Osteocyte (in vitro differentiated cells): ENCODE measurements at regions not wholly inside any gene's neighbourhood (a gene's known extent, or its start where the extent isn't known, plus 50 kb on each side); places are given as distances from the start of the nearest gene placed in this dataset.

Source experiments
- DNase-seq: peaks from one replicate; pipeline ENCODE4 v3.0.0; 2021; ENCODE audit warnings: mixed read lengths; ENCODE audit not compliant: unreplicated experiment; ENCODE audit errors: extremely low spot score
- H3K27ac Mint-ChIP-seq: one replicate; pipeline ENCODE4 v1.8.0; 2021; ENCODE audit warnings: mild to moderate bottlenecking, mixed read lengths; ENCODE audit not compliant: unreplicated experiment
- H3K27me3 Mint-ChIP-seq: one replicate; pipeline ENCODE4 v1.8.0; 2021; ENCODE audit warnings: mixed read lengths; ENCODE audit not compliant: unreplicated experiment
- H3K36me3 Mint-ChIP-seq: one replicate; pipeline ENCODE4 v1.8.0; 2021; ENCODE audit warnings: mixed read lengths; ENCODE audit not compliant: unreplicated experiment
- H3K4me1 Mint-ChIP-seq: one replicate; pipeline ENCODE4 v1.8.0; 2021; ENCODE audit warnings: mixed read lengths; ENCODE audit not compliant: unreplicated experiment
- H3K4me3 Mint-ChIP-seq: one replicate; pipeline ENCODE4 v1.8.0; 2021; ENCODE audit warnings: mild to moderate bottlenecking, moderate library complexity, mixed read lengths; ENCODE audit not compliant: unreplicated experiment
- H3K9me3 Mint-ChIP-seq: one replicate; pipeline ENCODE4 v1.8.0; 2021; ENCODE audit warnings: mixed read lengths; ENCODE audit not compliant: unreplicated experiment
- TF ChIP-seq, protein P1 (sequence below): fragments of 200-600 bp; sonication (generic); IDR thresholded peaks from 2 replicates; pipeline ENCODE4 v1.5.0; 2021; ENCODE audit warnings: antibody characterized with exemption, mild to moderate bottlenecking, moderate library complexity

DNA sequence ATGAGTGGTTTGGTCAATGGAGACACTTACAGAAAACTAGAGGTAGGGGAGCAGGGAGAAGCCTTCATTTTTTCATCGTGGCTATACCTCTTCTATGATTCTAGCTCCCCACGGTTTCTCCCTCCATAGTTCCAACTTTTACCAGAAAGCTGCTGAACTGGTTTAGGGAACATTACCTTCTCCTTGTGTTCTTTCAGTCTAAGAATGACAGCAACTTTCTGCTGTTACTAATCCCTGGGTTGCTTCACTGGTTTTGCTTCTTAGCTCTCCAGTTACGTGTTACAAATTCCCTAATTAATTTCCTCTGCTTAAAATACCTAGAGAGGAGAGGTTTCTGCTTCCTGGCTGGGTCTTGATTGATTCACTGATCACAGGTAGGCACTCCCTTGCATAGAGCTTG lies 499.9 kb downstream of the SLC4A3 start:
- no peaks in the 10 kb centered on the region for H3K36me3 Mint-ChIP-seq
- TF ChIP-seq, protein P1, sequence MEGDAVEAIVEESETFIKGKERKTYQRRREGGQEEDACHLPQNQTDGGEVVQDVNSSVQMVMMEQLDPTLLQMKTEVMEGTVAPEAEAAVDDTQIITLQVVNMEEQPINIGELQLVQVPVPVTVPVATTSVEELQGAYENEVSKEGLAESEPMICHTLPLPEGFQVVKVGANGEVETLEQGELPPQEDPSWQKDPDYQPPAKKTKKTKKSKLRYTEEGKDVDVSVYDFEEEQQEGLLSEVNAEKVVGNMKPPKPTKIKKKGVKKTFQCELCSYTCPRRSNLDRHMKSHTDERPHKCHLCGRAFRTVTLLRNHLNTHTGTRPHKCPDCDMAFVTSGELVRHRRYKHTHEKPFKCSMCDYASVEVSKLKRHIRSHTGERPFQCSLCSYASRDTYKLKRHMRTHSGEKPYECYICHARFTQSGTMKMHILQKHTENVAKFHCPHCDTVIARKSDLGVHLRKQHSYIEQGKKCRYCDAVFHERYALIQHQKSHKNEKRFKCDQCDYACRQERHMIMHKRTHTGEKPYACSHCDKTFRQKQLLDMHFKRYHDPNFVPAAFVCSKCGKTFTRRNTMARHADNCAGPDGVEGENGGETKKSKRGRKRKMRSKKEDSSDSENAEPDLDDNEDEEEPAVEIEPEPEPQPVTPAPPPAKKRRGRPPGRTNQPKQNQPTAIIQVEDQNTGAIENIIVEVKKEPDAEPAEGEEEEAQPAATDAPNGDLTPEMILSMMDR, result no peak
- H3K27me3 Mint-ChIP-seq, result no peaks in the 10 kb centered on the region

DNA sequence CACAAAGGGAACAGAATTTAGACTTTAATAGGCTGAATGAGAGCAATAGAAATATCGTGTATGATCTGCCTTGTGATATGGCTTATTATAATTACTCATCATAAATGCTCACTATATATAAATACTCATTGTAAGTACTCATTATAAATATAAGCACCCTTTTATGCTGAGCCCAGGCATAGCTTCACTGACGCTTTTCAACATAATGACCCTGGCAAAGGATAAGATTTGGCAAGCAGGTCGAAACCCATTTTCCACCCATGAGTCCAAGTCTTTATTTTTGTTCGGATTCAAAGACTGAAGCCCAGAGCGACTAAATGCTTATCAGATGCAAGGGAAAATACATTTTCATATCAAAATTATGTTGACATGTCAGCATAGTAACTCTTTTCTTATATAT lies 500.4 kb downstream of the SLC4A3 start:
- no peak for DNase-seq
- Mint-ChIP-seq H3K9me3 (peaks cover 8% of the 10 kb centered on the region), H3K4me1 (no peaks in the 10 kb centered on the region), H3K4me3 (no peak overlapping the region), H3K27ac (no peak overlapping the region), H3K27me3 (no peaks in the 10 kb centered on the region), H3K36me3 (no peaks in the 10 kb centered on the region)
- TF ChIP-seq, protein P1, result no peak

More for the DNA sequence above, 499.9 kb downstream of the SLC4A3 start:
- Mint-ChIP-seq H3K9me3 (peaks cover 8% of the 10 kb centered on the region), H3K4me1 (no peaks in the 10 kb centered on the region), H3K4me3 (no peak overlapping the region), H3K27ac (no peak overlapping the region)
- DNase-seq, result no peak

DNA sequence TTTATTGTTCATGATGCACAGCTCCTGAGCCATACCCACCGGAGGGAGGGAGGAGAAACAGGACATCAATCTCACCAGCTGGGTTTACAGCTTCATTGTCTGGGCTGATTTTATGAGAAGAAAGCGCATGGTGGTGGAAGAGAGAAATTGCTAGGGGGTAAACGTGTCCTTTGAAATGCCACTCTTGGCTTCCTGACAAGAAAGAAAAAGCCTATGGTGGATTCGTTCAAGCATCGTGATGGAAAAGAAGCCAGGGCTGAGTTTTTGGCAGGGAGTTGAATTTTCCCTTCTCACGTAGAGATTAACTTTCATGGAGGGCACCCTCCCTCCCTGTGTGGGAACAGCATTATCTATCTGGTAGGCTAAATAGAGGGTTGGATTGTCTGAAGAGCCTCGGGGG lies 502.0 kb downstream of the SLC4A3 start:
- TF ChIP-seq, protein P1, result no peak
- Mint-ChIP-seq H3K27me3 (no peaks in the 10 kb centered on the region), H3K27ac (no peak overlapping the region), H3K36me3 (no peaks in the 10 kb centered on the region), H3K4me1 (no peaks in the 10 kb centered on the region), H3K9me3 (peaks cover 8% of the 10 kb centered on the region), H3K4me3 (no peak overlapping the region)
- DNase-seq, result peak; percentile 51

DNA sequence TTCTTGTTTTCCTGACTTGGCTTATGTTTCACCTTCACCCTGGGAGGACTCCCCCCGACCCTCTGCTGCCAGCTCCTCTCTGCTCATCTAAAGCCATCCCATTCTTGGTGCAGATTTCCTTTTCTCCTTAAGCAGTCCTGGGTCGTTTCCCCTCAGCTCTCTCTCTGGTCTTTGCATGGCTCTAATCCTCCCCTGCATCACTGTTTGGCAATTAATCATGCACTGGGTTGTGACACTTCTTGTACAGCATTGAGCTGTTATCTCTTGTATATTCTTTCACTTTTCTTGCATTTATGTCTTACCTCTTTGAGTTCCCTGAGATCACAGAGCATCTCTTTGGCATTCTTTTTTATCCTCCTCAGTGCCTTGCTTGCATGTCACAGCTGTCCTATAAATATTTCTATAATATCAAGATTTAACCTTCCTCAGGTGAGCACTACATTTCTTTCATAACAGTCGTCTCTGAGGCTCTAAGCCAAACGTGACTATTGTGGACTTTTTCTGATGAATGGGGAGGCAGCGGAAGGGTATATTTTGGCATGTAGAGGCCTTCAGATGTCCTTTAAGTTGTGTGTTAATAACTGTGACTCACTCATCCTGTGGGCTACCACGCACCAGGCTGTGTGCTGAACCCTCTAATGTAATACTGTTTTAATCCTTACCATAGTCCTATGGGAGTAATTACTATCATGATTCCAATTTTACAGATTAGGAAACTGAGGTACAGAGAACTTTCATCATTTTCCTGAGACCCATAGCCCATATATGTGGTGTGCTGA lies 507.5 kb downstream of the SLC4A3 start:
- Mint-ChIP-seq H3K27ac (no peak overlapping the region), H3K4me3 (no peak overlapping the region), H3K9me3 (peaks cover 8% of the 10 kb centered on the region), H3K27me3 (no peaks in the 10 kb centered on the region), H3K4me1 (no peaks in the 10 kb centered on the region), H3K36me3 (no peaks in the 10 kb centered on the region)
- peak; percentile 11 for DNase-seq
- TF ChIP-seq, protein P1, result no peak

DNA sequence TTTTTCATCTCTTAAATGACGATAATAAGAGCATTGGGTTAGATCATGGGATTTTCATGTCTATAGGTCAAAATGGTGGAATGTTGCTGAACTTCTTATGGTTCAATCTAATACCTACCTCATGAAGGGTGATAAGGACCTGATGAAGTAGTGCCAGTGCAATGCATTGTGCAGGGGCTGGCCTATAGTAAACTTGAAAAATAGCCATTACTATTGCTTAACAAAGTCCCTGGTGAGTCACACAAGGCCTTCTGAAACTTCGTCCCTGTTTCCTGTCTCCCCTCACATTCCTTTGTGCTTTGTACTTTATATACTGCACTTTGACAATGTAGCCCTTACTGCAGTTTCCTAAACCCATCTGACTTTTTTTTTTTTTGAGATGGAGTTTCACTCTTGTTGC lies 515.9 kb downstream of the SLC4A3 start:
- Mint-ChIP-seq H3K4me1 (peaks cover 5% of the 10 kb centered on the region), H3K36me3 (no peaks in the 10 kb centered on the region), H3K4me3 (no peak overlapping the region), H3K27ac (no peak overlapping the region), H3K27me3 (no peaks in the 10 kb centered on the region), H3K9me3 (peaks cover 12% of the 10 kb centered on the region)
- no peak for DNase-seq
- TF ChIP-seq, protein P1, result no peak
